Hepatocyte (in vitro differentiated cells): ENCODE measurements at regions not wholly inside any gene's neighbourhood (a gene's known extent, or its start where the extent isn't known, plus 50 kb on each side); places are given as distances from the start of the nearest gene placed in this dataset.

ENCODE experiments used
- DNase-seq: peaks from one replicate; pipeline ENCODE4 v3.0.0-alpha.2; 2016; ENCODE audit warnings: low spot score
- H2AFZ ChIP-seq: fragments of 200-600 bp; sonication (generic); 2 replicates; pipeline ENCODE4 v1.6.0; 2016; ENCODE audit warnings: antibody characterized with exemption, mild to moderate bottlenecking
- H3K27ac ChIP-seq: fragments of 200-600 bp; sonication (generic); 2 replicates; pipeline ENCODE4 v1.5.1; 2016; ENCODE audit warnings: mild to moderate bottlenecking
- H3K27me3 ChIP-seq: fragments of 200-600 bp; sonication (generic); 2 replicates; pipeline ENCODE4 v1.6.1; 2016
- H3K36me3 ChIP-seq: fragments of 200-600 bp; sonication (generic); replicated peaks from 2 replicates; pipeline ENCODE4 v1.5.1; 2016; ENCODE audit warnings: low read depth; ENCODE audit not compliant: insufficient read depth
- H3K4me1 ChIP-seq: fragments of 200-600 bp; sonication (generic); 2 replicates; pipeline ENCODE4 v1.5.1; 2016; ENCODE audit warnings: mild to moderate bottlenecking, moderate library complexity; ENCODE audit not compliant: insufficient read depth
- H3K4me2 ChIP-seq: fragments of 200-600 bp; sonication (generic); 2 replicates; pipeline ENCODE4 v1.6.0; 2016
- H3K4me3 ChIP-seq: fragments of 200-600 bp; sonication (generic); 2 replicates; pipeline ENCODE4 v1.5.1; 2016; ENCODE audit warnings: mild to moderate bottlenecking
- H3K79me2 ChIP-seq: fragments of 200-600 bp; sonication (generic); 2 replicates; pipeline ENCODE4 v1.6.0; 2017; ENCODE audit warnings: mild to moderate bottlenecking
- H3K9me2 ChIP-seq: fragments of 200-600 bp; sonication (generic); replicated peaks from 2 replicates; pipeline ENCODE4 v1.6.0; 2017; ENCODE audit warnings: mild to moderate bottlenecking; ENCODE audit not compliant: insufficient read depth
- H3K9me3 ChIP-seq: fragments of 200-600 bp; sonication (generic); 2 replicates; pipeline ENCODE4 v1.5.1; 2016; ENCODE audit warnings: low read depth, mild to moderate bottlenecking
- H4K20me1 ChIP-seq: fragments of 200-600 bp; sonication (generic); 2 replicates; pipeline ENCODE4 v1.6.0; 2016; ENCODE audit warnings: mild to moderate bottlenecking; ENCODE audit not compliant: insufficient read depth, poor library complexity, severe bottlenecking
- EZH2 ChIP-seq: fragments of 200-600 bp; sonication (generic); IDR thresholded peaks from 2 replicates; pipeline ENCODE4 v1.6.1; 2016; ENCODE audit warnings: antibody characterized with exemption, mild to moderate bottlenecking, borderline replicate concordance
- EZH2phosphoT487 ChIP-seq: fragments of 200-600 bp; sonication (generic); IDR thresholded peaks from one replicate; pipeline ENCODE4 v1.6.1; 2018; ENCODE audit warnings: antibody characterized with exemption, mild to moderate bottlenecking, low read depth, moderate library complexity; ENCODE audit not compliant: unreplicated experiment, severe bottlenecking
- WGBS: methylation state at CpG from one replicate; pipeline ENCODE4 v1.1.6; 2016; ENCODE audit warnings: low lambda C conversion rate; ENCODE audit errors: missing lambda C conversion rate; 5-methylcytosine and 5-hydroxymethylcytosine counted together
- TF ChIP-seq, protein P1 (sequence below): fragments of 200-600 bp; sonication (generic); IDR thresholded peaks from 2 replicates; pipeline ENCODE4 v1.5.1; 2016; ENCODE audit warnings: antibody characterized with exemption, mild to moderate bottlenecking; ENCODE audit not compliant: poor library complexity

DNA sequence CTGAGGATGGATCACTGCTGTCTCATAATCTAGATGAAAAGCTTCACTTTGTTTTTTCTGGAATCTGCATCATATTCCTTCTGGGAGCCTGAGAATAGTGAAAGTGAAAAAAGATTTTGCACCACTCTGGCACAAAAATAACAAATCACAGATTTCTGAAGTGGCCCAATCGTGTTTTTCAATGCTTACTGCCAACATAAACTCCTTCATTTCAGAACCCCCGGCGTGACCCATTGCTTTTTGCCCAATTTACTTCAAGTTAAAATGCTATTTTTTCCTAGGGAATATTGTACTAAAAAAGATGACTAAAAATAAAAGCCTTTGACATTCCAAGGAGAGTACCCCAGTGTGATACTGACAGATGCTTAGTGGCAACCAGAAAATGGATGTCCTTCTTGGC, 53.7 kb upstream of the ANK3 start:
- H3K4me1 ChIP-seq, result peaks cover 15% of the 10 kb centered on the region
- H3K4me3 ChIP-seq, result no peak overlapping the region
- no peak for DNase-seq
- H3K27me3 ChIP-seq, result no peaks in the 10 kb centered on the region
- TF ChIP-seq, protein P1, sequence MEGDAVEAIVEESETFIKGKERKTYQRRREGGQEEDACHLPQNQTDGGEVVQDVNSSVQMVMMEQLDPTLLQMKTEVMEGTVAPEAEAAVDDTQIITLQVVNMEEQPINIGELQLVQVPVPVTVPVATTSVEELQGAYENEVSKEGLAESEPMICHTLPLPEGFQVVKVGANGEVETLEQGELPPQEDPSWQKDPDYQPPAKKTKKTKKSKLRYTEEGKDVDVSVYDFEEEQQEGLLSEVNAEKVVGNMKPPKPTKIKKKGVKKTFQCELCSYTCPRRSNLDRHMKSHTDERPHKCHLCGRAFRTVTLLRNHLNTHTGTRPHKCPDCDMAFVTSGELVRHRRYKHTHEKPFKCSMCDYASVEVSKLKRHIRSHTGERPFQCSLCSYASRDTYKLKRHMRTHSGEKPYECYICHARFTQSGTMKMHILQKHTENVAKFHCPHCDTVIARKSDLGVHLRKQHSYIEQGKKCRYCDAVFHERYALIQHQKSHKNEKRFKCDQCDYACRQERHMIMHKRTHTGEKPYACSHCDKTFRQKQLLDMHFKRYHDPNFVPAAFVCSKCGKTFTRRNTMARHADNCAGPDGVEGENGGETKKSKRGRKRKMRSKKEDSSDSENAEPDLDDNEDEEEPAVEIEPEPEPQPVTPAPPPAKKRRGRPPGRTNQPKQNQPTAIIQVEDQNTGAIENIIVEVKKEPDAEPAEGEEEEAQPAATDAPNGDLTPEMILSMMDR, result no peak
- TF ChIP-seq EZH2 (no peak), EZH2phosphoT487 (no peak)
- H3K9me2 ChIP-seq, result no peaks in the 10 kb centered on the region
- H3K36me3 ChIP-seq, result no peaks in the 10 kb centered on the region
- no peak overlapping the region for H2AFZ ChIP-seq
- WGBS, result 85% methylated on average over 3 of the region's 3 CpGs
- H3K79me2 ChIP-seq, result no peaks in the 10 kb centered on the region
- no peak overlapping the region for H3K4me2 ChIP-seq
- H4K20me1 ChIP-seq, result no peaks in the 10 kb centered on the region
- H3K9me3 ChIP-seq, result no peaks in the 10 kb centered on the region
- no peak overlapping the region for H3K27ac ChIP-seq

GRCh38 chr10:60441515-60441914, 51.8 kb upstream of the ANK3 start:
- Histone ChIP-seq H3K4me3 (no peak overlapping the region), H3K9me3 (no peaks in the 10 kb centered on the region), H3K79me2 (no peaks in the 10 kb centered on the region), H3K4me2 (no peak overlapping the region), H2AFZ (no peak overlapping the region), H4K20me1 (no peaks in the 10 kb centered on the region), H3K27me3 (no peaks in the 10 kb centered on the region), H3K4me1 (peaks cover 10% of the 10 kb centered on the region), H3K27ac (no peak overlapping the region), H3K9me2 (no peaks in the 10 kb centered on the region), H3K36me3 (no peaks in the 10 kb centered on the region)
- WGBS, result 81% methylated on average over 1 of the region's 1 CpG
- no peak for TF ChIP-seq EZH2
- TF ChIP-seq, protein P1, result peak; percentile 42
- DNase-seq, result no peak

DNA sequence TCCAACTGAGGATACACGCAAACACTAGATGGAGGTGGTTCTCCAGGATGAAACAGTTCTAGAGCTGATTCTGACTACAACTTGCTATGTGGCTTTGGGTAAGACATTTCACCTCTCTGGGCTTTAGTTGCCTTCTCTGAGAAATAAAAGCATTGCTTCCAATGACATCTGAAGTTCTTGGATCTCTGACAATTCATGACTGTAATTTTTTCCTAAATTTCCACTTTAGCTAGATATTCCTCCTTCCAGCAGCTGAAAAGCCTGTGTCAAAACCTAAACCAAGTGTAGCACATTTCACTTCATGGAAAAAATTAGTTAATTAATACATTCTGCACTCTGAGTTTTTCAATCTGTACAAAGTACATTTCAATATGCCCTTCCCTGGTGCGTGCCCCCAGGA, 50.0 kb upstream of the ANK3 start:
- H3K27ac ChIP-seq, result no peak overlapping the region
- no peak overlapping the region for H3K4me2 ChIP-seq
- H3K36me3 ChIP-seq, result no peaks in the 10 kb centered on the region
- no peaks in the 10 kb centered on the region for H3K4me1 ChIP-seq
- H4K20me1 ChIP-seq, result no peaks in the 10 kb centered on the region
- no peak overlapping the region for H3K4me3 ChIP-seq
- TF ChIP-seq, protein P1, result no peak
- TF ChIP-seq EZH2phosphoT487 (no peak), EZH2 (no peak)
- H3K79me2 ChIP-seq, result no peaks in the 10 kb centered on the region
- no peaks in the 10 kb centered on the region for H3K27me3 ChIP-seq
- H2AFZ ChIP-seq, result no peak overlapping the region
- WGBS, result 98% methylated on average over 2 of the region's 2 CpGs
- no peaks in the 10 kb centered on the region for H3K9me3 ChIP-seq
- H3K9me2 ChIP-seq, result no peaks in the 10 kb centered on the region
- no peak for DNase-seq
